IMR-90 (cell line): ENCODE measurements at regions not wholly inside any gene's neighbourhood (a gene's known extent, or its start where the extent isn't known, plus 50 kb on each side); places are given as distances from the start of the nearest gene placed in this dataset.

Experiments
- ATAC-seq: fragments of 200-7000 bp; cut with Tn5 transposase; 2 replicates; pipeline ENCODE4 v1.9.1; 2020; ENCODE audit warnings: low read depth, mild to moderate bottlenecking, moderate library complexity
- BruUV-seq: library from RNA; stranded (reverse); fragments of 400-500 nt; replicated peaks from 2 replicates; lab custom pipeline; 2021; lab: Mats Ljungman, UMichigan
- CTCF ChIA-PET: fragments of 300-600 bp; formaldehyde crosslinking; extraction: SDS; loops from one replicate; lab custom pipeline; 2021; ENCODE audit warnings: antibody characterized with exemption; lab: Yijun Ruan, JAX
- POLR2A ChIA-PET: fragments of 300-600 bp; sonication (Branson Sonifier 250); formaldehyde crosslinking; loops from one replicate; lab custom pipeline; 2022; ENCODE audit warnings: antibody characterized with exemption; ENCODE audit not compliant: unreplicated experiment; lab: Charles Lee
- DNase-seq: peaks from one replicate; pipeline ENCODE4 v3.0.0; 2013
- H2AFZ ChIP-seq: replicated peaks from 2 replicates; pipeline ENCODE3; 2013; ENCODE audit warnings: low read length, mild to moderate bottlenecking; ENCODE audit not compliant: poor library complexity
- H2AK5ac ChIP-seq: 2 replicates; pipeline ENCODE4 v1.6.1; 2013; ENCODE audit warnings: low read depth, low read length, inconsistent platforms
- H2AK9ac ChIP-seq: replicated peaks from 2 replicates; pipeline ENCODE3; 2013; ENCODE audit warnings: mild to moderate bottlenecking, low read depth, low read length, moderate library complexity; ENCODE audit not compliant: poor library complexity
- H2BK120ac ChIP-seq: 2 replicates; pipeline ENCODE4 v1.6.1; 2013; ENCODE audit warnings: low read depth, low read length, inconsistent platforms
- H2BK15ac ChIP-seq: 3 replicates; pipeline ENCODE4 v1.6.1; 2013; ENCODE audit warnings: low read depth, low read length, inconsistent platforms
- H2BK20ac ChIP-seq: 2 replicates; pipeline ENCODE4 v1.6.1; 2013; ENCODE audit warnings: low read depth, mild to moderate bottlenecking, inconsistent platforms, low read length, moderate library complexity
- H2BK5ac ChIP-seq: 2 replicates; pipeline ENCODE4 v1.6.1; 2013; ENCODE audit warnings: mild to moderate bottlenecking, low read depth, low read length, inconsistent platforms; ENCODE audit not compliant: poor library complexity, severe bottlenecking
- H3K14ac ChIP-seq: replicated peaks from 2 replicates; pipeline ENCODE4 v1.6.1; 2013; ENCODE audit warnings: low read depth, low read length, inconsistent platforms
- H3K18ac ChIP-seq: 2 replicates; pipeline ENCODE4 v1.6.1; 2013; ENCODE audit warnings: low read depth, low read length, control low read depth
- H3K23ac ChIP-seq: 2 replicates; pipeline ENCODE4 v1.6.1; 2013; ENCODE audit warnings: low read depth, low read length, inconsistent platforms
- H3K27ac ChIP-seq: 2 replicates; pipeline ENCODE4 v1.5.1; 2013; ENCODE audit warnings: mild to moderate bottlenecking, control low read depth, low read length; ENCODE audit not compliant: insufficient read depth
- H3K27me3 ChIP-seq: 2 replicates; pipeline ENCODE4 v1.6.1; 2013; ENCODE audit warnings: low read length; ENCODE audit not compliant: control insufficient read depth, insufficient read depth
- H3K36me3 ChIP-seq: 2 replicates; pipeline ENCODE4 v1.6.1; 2013; ENCODE audit warnings: low read length, mixed read lengths; ENCODE audit not compliant: control insufficient read depth, insufficient read depth
- H3K4ac ChIP-seq: 2 replicates; pipeline ENCODE4 v1.6.1; 2013; ENCODE audit warnings: low read depth, low read length, inconsistent platforms
- H3K4me1 ChIP-seq: 2 replicates; pipeline ENCODE4 v1.6.1; 2013; ENCODE audit warnings: low read length, mixed read lengths; ENCODE audit not compliant: control insufficient read depth, insufficient read depth
- H3K4me2 ChIP-seq: 2 replicates; pipeline ENCODE4 v1.6.1; 2013; ENCODE audit warnings: low read depth, mild to moderate bottlenecking, control low read depth, low read length, moderate library complexity
- H3K4me3 ChIP-seq: 2 replicates; pipeline ENCODE4 v1.5.1; 2013; ENCODE audit warnings: low read depth, mild to moderate bottlenecking, control low read depth, low read length, moderate library complexity; ENCODE audit not compliant: insufficient read depth
- H3K56ac ChIP-seq: 2 replicates; pipeline ENCODE4 v1.6.1; 2013; ENCODE audit warnings: low read length, inconsistent platforms; ENCODE audit not compliant: insufficient read depth; ENCODE audit errors: extremely low read depth
- H3K79me1 ChIP-seq, 2 experiments: 2 replicates each; pipeline ENCODE4 v1.6.1; 2013; ENCODE audit warnings: low read length in 2 of 2, inconsistent platforms in 1 of 2, low read depth in 1 of 2
- H3K9ac ChIP-seq: 2 replicates; pipeline ENCODE4 v1.6.1; 2013; ENCODE audit warnings: low read depth, low read length, control low read depth
- H3K9me1 ChIP-seq: 2 replicates; pipeline ENCODE4 v1.6.1; 2013; ENCODE audit warnings: low read length, inconsistent platforms; ENCODE audit not compliant: insufficient read depth
- H3K9me3 ChIP-seq: 2 replicates; pipeline ENCODE4 v1.6.1; 2013; ENCODE audit warnings: low read length; ENCODE audit not compliant: control insufficient read depth, insufficient read depth
- H4K20me1 ChIP-seq: 2 replicates; pipeline ENCODE4 v1.6.1; 2013; ENCODE audit warnings: low read length, inconsistent platforms; ENCODE audit not compliant: insufficient read depth
- H4K5ac ChIP-seq: 2 replicates; pipeline ENCODE4 v1.6.1; 2013; ENCODE audit warnings: mild to moderate bottlenecking, low read depth, low read length, control low read depth
- H4K8ac ChIP-seq, 2 experiments: 2 replicates each; pipeline ENCODE4 v1.6.1; 2013; ENCODE audit warnings: low read depth in 2 of 2, low read length in 2 of 2, control low read depth in 1 of 2, inconsistent platforms in 1 of 2
- H4K91ac ChIP-seq: 2 replicates; pipeline ENCODE4 v1.6.1; 2013; ENCODE audit warnings: low read depth, low read length, inconsistent platforms; ENCODE audit not compliant: insufficient read depth
- CEBPB ChIP-seq: IDR thresholded peaks from 2 replicates; pipeline ENCODE4 v1.6.1; 2012; ENCODE audit warnings: low read depth, low read length, improper control_type of control experiment
- MAFK ChIP-seq: IDR thresholded peaks from 2 replicates; pipeline ENCODE4 v1.6.1; 2012; ENCODE audit warnings: low read depth, low read length, improper control_type of control experiment
- MAZ ChIP-seq: IDR thresholded peaks from 2 replicates; pipeline ENCODE4 v1.6.1; 2012; ENCODE audit warnings: low read depth, mild to moderate bottlenecking, low read length, improper control_type of control experiment, moderate library complexity, borderline replicate concordance
- MXI1 ChIP-seq: IDR thresholded peaks from 2 replicates; pipeline ENCODE4 v1.6.1; 2012; ENCODE audit warnings: low read depth, mild to moderate bottlenecking, low read length, moderate library complexity, borderline replicate concordance
- NFE2L2 ChIP-seq: fragments of 150-350 bp; IDR thresholded peaks from 2 replicates; pipeline ENCODE4 v1.6.1; 2016; ENCODE audit warnings: low read depth, mild to moderate bottlenecking, low read length
- POLR2A ChIP-seq: IDR thresholded peaks from 2 replicates; pipeline ENCODE4 v1.6.1; 2012; ENCODE audit warnings: mild to moderate bottlenecking, low read depth, low read length
- RCOR1 ChIP-seq: IDR thresholded peaks from 2 replicates; pipeline ENCODE4 v1.6.1; 2012; ENCODE audit warnings: mild to moderate bottlenecking, low read length, improper control_type of control experiment; ENCODE audit not compliant: insufficient replicate concordance
- SMC3 ChIP-seq: fragments of 150-350 bp; IDR thresholded peaks from 2 replicates; pipeline ENCODE4 v1.6.1; 2016; ENCODE audit warnings: low read depth, mild to moderate bottlenecking, antibody characterized with exemption, low read length, moderate library complexity
- USF2 ChIP-seq: fragments of 150-350 bp; IDR thresholded peaks from 2 replicates; pipeline ENCODE4 v1.6.1; 2017; ENCODE audit warnings: mild to moderate bottlenecking, antibody characterized with exemption, low read length, low read depth
- WGBS, 2 experiments: methylation state at CpG; one replicate each; pipeline versions ENCODE4 v1.1.5 to v1.1.7; 2013; ENCODE audit warnings: missing lambda C conversion rate in 2 of 2; ENCODE audit not compliant: insufficient read length in 1 of 2; ENCODE audit errors: extremely low coverage in 2 of 2; 5-methylcytosine and 5-hydroxymethylcytosine counted together
- dilution Hi-C: fragments of 300-500 bp; cut with HindIII; formaldehyde crosslinking; loops from one replicate; pipeline ENCODE4 v1.14.3; 2018; ENCODE audit warnings: low sequenced_read_pairs; ENCODE audit not compliant: unreplicated experiment
- in situ Hi-C: fragments of 300-500 bp; cut with MboI; formaldehyde crosslinking; loops from 3 replicates; pipeline ENCODE4 v1.14.3; 2019; ENCODE audit warnings: low sequenced_read_pairs, inconsistent platforms, mixed read lengths
- intact Hi-C: fragments of 100-400 bp; cut with micrococcal nuclease; formaldehyde crosslinking; loops from 2 replicates; pipeline ENCODE4 v1.10.0; 2022

- TF ChIP-seq RCOR1 (no peak), USF2 (no peak)
These were observed 222.2 kb downstream of the C7orf25 start (continued) for GRCh38 chr7:42689626-42690025.

GRCh38 chr7:42688056-42688371, 223.9 kb downstream of the C7orf25 start:
- no peak overlapping the region for H2AK5ac ChIP-seq
- peaks cover 3% of the 10 kb centered on the region for H3K27me3 ChIP-seq
- H4K8ac ChIP-seq: no peak overlapping the region
- H4K5ac ChIP-seq: no peak overlapping the region
- no peaks in the 10 kb centered on the region for H3K4me1 ChIP-seq
- no peak overlapping the region for H3K4me2 ChIP-seq
- no peak overlapping the region for H3K27ac ChIP-seq
- in situ Hi-C loops (loop anchor here (10.0 kb wide), 1 partner anchor 743 kb away; no protein-coding TSS in a partner anchor), dilution Hi-C loops (no loop called here), intact Hi-C loops (no loop called here)
- no peak overlapping the region for H3K14ac ChIP-seq
- no peak overlapping the region for H3K23ac ChIP-seq
- H3K4ac ChIP-seq: no peak overlapping the region
- no peak overlapping the region for H2AK9ac ChIP-seq
- no peaks in the 10 kb centered on the region; the same call in 1 of the 2 replicates for H3K9me1 ChIP-seq
- TF ChIP-seq USF2: no peak
- TF ChIP-seq POLR2A: no peak
- TF ChIP-seq MAFK: no peak
- TF ChIP-seq RCOR1: no peak
- no peak for TF ChIP-seq NFE2L2
- TF ChIP-seq CEBPB: no peak
- no peak for TF ChIP-seq MAZ
- TF ChIP-seq MXI1: no peak
- no peak for TF ChIP-seq SMC3
- ATAC-seq: no peak
- no CpG with 5 or more reads among the region's 2 CpGs for WGBS, 2 experiments
- no peak overlapping the region for H3K18ac ChIP-seq
- H2AFZ ChIP-seq: no peak overlapping the region
- H3K36me3 ChIP-seq: no peaks in the 10 kb centered on the region
- no peaks in the 10 kb centered on the region for H3K79me1 ChIP-seq
- no peak overlapping the region for H3K4me3 ChIP-seq
- no peak overlapping the region for H3K56ac ChIP-seq
- BruUV-seq: no TSS peak
- H2BK5ac ChIP-seq: no peak overlapping the region
- no peak overlapping the region for H3K9ac ChIP-seq
- no peaks in the 10 kb centered on the region for H4K20me1 ChIP-seq
- ChIA-PET POLR2A (no interaction called here), CTCF (no interaction called here)
- no peak overlapping the region for H2BK120ac ChIP-seq
- H4K91ac ChIP-seq: no peak overlapping the region
- no peak for DNase-seq
- H2BK15ac ChIP-seq: no peak overlapping the region
- no peaks in the 10 kb centered on the region for H3K9me3 ChIP-seq
- no peak overlapping the region for H2BK20ac ChIP-seq
